ES-I3 (cell line): ENCODE measurements at regions not wholly inside any gene's neighbourhood (a gene's known extent, or its start where the extent isn't known, plus 50 kb on each side); places are given as distances from the start of the nearest gene placed in this dataset.
A peak's percentile ranks its signal among the peaks of the same experiment; 100 is the strongest.

Experiments used
- H3K36me3 ChIP-seq: 2 replicates; pipeline ENCODE4 v1.6.1; 2013; ENCODE audit warnings: mild to moderate bottlenecking, low read length, control low read depth, moderate library complexity; ENCODE audit not compliant: insufficient read depth
- H3K4me1 ChIP-seq: 2 replicates; pipeline ENCODE4 v1.6.1; 2013; ENCODE audit warnings: mild to moderate bottlenecking, control low read depth, low read length; ENCODE audit not compliant: insufficient read depth
- H3K9ac ChIP-seq: 2 replicates; pipeline ENCODE4 v1.6.1; 2013; ENCODE audit warnings: low read depth, mild to moderate bottlenecking, low read length, moderate library complexity
- H3K9me3 ChIP-seq: 2 replicates; pipeline ENCODE4 v1.6.1; 2013; ENCODE audit warnings: mild to moderate bottlenecking, low read length, moderate library complexity; ENCODE audit not compliant: control insufficient read depth, insufficient read depth

GRCh38 chr13:110798081-110798994, 84.8 kb downstream of the ING1 start:
- Histone ChIP-seq H3K9me3 (no peaks in the 10 kb centered on the region), H3K36me3 (no peaks in the 10 kb centered on the region), H3K4me1 (peaks cover 9% of the 10 kb centered on the region), H3K9ac (no peak overlapping the region)

GRCh38 chr13:110799246-110800236, 86.0 kb downstream of the ING1 start:
- Histone ChIP-seq H3K9me3 (no peaks in the 10 kb centered on the region), H3K4me1 (peaks cover 9% of the 10 kb centered on the region), H3K9ac (no peak overlapping the region), H3K36me3 (no peaks in the 10 kb centered on the region)

GRCh38 chr13:110801044-110801443, 87.5 kb downstream of the ING1 start:
- no peaks in the 10 kb centered on the region for H3K9me3 ChIP-seq
- H3K4me1 ChIP-seq = peaks cover 9% of the 10 kb centered on the region
- no peak overlapping the region for H3K9ac ChIP-seq
- no peaks in the 10 kb centered on the region for H3K36me3 ChIP-seq

GRCh38 chr13:110802260-110802659, 88.8 kb downstream of the ING1 start:
- Histone ChIP-seq H3K9ac (no peak overlapping the region), H3K9me3 (no peaks in the 10 kb centered on the region), H3K4me1 (peaks cover 5% of the 10 kb centered on the region), H3K36me3 (no peaks in the 10 kb centered on the region)

GRCh38 chr13:110806636-110807035, 93.1 kb downstream of the ING1 start:
- H3K9ac ChIP-seq = no peak overlapping the region
- H3K36me3 ChIP-seq = no peaks in the 10 kb centered on the region
- no peaks in the 10 kb centered on the region for H3K9me3 ChIP-seq
- 0 out of 2 replicates have a peak, but pooled peaks cover 3% of the 10 kb centered on the region for H3K4me1 ChIP-seq

- H3K4me1 ChIP-seq = 0 out of 2 replicates have a peak, but pooled peaks cover 3% of the 10 kb centered on the region
- no peaks in the 10 kb centered on the region for H3K9me3 ChIP-seq
- no peak overlapping the region for H3K9ac ChIP-seq
- no peaks in the 10 kb centered on the region for H3K36me3 ChIP-seq
These were observed 94.0 kb downstream of the ING1 start for GRCh38 chr13:110807546-110807945.

GRCh38 chr13:110808138-110808537, 94.6 kb downstream of the ING1 start:
- H3K9me3 ChIP-seq = no peaks in the 10 kb centered on the region
- no peak overlapping the region for H3K9ac ChIP-seq
- 0 out of 2 replicates have a peak, but pooled peaks cover 3% of the 10 kb centered on the region for H3K4me1 ChIP-seq
- H3K36me3 ChIP-seq = no peaks in the 10 kb centered on the region

- Histone ChIP-seq H3K36me3 (no peaks in the 10 kb centered on the region), H3K9ac (no peak overlapping the region), H3K4me1 (0 out of 2 replicates have a peak, but pooled peaks cover 3% of the 10 kb centered on the region), H3K9me3 (no peaks in the 10 kb centered on the region)
These were observed 96.5 kb downstream of the ING1 start for GRCh38 chr13:110809871-110810486.

GRCh38 chr13:110811008-110811720, 97.7 kb downstream of the ING1 start:
- H3K9me3 ChIP-seq = no peaks in the 10 kb centered on the region
- no peak overlapping the region for H3K9ac ChIP-seq
- no peaks in the 10 kb centered on the region for H3K36me3 ChIP-seq
- 0 out of 2 replicates have a peak, but pooled peaks cover 3% of the 10 kb centered on the region for H3K4me1 ChIP-seq

GRCh38 chr13:110811771-110812120, 98.2 kb downstream of the ING1 start:
- Histone ChIP-seq H3K9me3 (no peaks in the 10 kb centered on the region), H3K4me1 (0 out of 2 replicates have a peak, but pooled peaks cover 3% of the 10 kb centered on the region), H3K9ac (no peak overlapping the region), H3K36me3 (no peaks in the 10 kb centered on the region)

- no peaks in the 10 kb centered on the region for H3K36me3 ChIP-seq
- H3K4me1 ChIP-seq = 0 out of 2 replicates have a peak, but pooled peaks cover 3% of the 10 kb centered on the region
- H3K9me3 ChIP-seq = no peaks in the 10 kb centered on the region
- 0 out of 2 replicates have a peak overlapping the region, but pooled peaks have one; percentile 9 for H3K9ac ChIP-seq
These were observed 98.8 kb downstream of the ING1 start for GRCh38 chr13:110812121-110812868.

- no peaks in the 10 kb centered on the region for H3K36me3 ChIP-seq
These were observed 99.6 kb downstream of the ING1 start for GRCh38 chr13:110812869-110813645.

More at GRCh38 chr13:110812869-110813645, 99.6 kb downstream of the ING1 start:
- H3K9ac ChIP-seq = no peak overlapping the region
- H3K4me1 ChIP-seq = 0 out of 2 replicates have a peak, but pooled peaks cover 3% of the 10 kb centered on the region
- no peaks in the 10 kb centered on the region for H3K9me3 ChIP-seq
